GM12878 (cell line): ENCODE measurements at regions not wholly inside any gene's neighbourhood (a gene's known extent, or its start where the extent isn't known, plus 50 kb on each side); places are given as distances from the start of the nearest gene placed in this dataset.
"Not testable (repeated sequence)": the region's sequence is repeated elsewhere in the genome, so short reads cannot be mapped to it uniquely, and the experiment has no call there.

Experiments used
- CREB1 ChIP-seq: IDR thresholded peaks from 2 replicates; pipeline ENCODE4 v1.6.1; 2012; ENCODE audit warnings: low read depth, mild to moderate bottlenecking, inconsistent platforms
- POLR2AphosphoS5 ChIP-seq: IDR thresholded peaks from 2 replicates; pipeline ENCODE4 v1.6.1; 2011; ENCODE audit warnings: mild to moderate bottlenecking, low read length, inconsistent platforms
- SREBF2 ChIP-seq: IDR thresholded peaks from 2 replicates; pipeline ENCODE4 v1.6.1; 2012; ENCODE audit warnings: mild to moderate bottlenecking, low read length

GRCh38 chr1:221957350-221957749, 215.5 kb upstream of the DUSP10 start:
- not testable (repeated sequence) for TF ChIP-seq POLR2AphosphoS5, CREB1, SREBF2
